Testis (tissue), 2 donors: ENCODE measurements at regions not wholly inside any gene's neighbourhood (a gene's known extent, or its start where the extent isn't known, plus 50 kb on each side); places are given as distances from the start of the nearest gene placed in this dataset.

Experiments
- DNase-seq: peaks from one replicate; pipeline ENCODE4 v3.0.0-alpha.2; 2019
- H3K27ac ChIP-seq, 2 donors: fragments of 200-600 bp; sonication (generic); one replicate each; pipeline ENCODE4 v1.5.1; 2019
- H3K27me3 ChIP-seq: fragments of 200-600 bp; sonication (generic); one replicate; pipeline ENCODE4 v1.5.1; 2019
- H3K36me3 ChIP-seq: fragments of 200-600 bp; sonication (generic); one replicate; pipeline ENCODE4 v1.5.1; 2017; ENCODE audit warnings: low read depth; ENCODE audit errors: missing control alignments
- H3K4me1 ChIP-seq: fragments of 200-600 bp; sonication (generic); one replicate; pipeline ENCODE4 v1.5.1; 2019
- H3K4me3 ChIP-seq, 2 donors: fragments of 200-600 bp; sonication (generic); one replicate each; pipeline ENCODE4 v1.5.1; 2017 to 2019
- H3K9me3 ChIP-seq: fragments of 200-600 bp; sonication (generic); one replicate; pipeline ENCODE4 v1.5.1; 2017
- POLR2A ChIP-seq: fragments of 450-650 bp; IDR thresholded peaks from one replicate; pipeline ENCODE4 v1.6.1; 2017; ENCODE audit warnings: antibody characterized with exemption, mild to moderate bottlenecking, moderate library complexity
- WGBS, 2 donors: methylation state at CpG; one replicate each; pipeline ENCODE4 v1.1.5; 2018; 5-methylcytosine and 5-hydroxymethylcytosine counted together
- intact Hi-C: fragments of 100-400 bp; cut with DNase I; formaldehyde crosslinking; loops from one replicate; pipeline ENCODE4 v1.15.1; 2023; ENCODE audit warnings: low total_unique reads
- TF ChIP-seq, protein P1 (sequence below), 3 experiments: fragments of 450-650 bp in 2 of 3; fragments of 200-600 bp in 1 of 3; sonication (generic) in 1 of 3; IDR thresholded peaks; one replicate each; pipeline ENCODE4 v1.5.1; 2016 to 2019; ENCODE audit warnings: antibody characterized with exemption in 3 of 3, mild to moderate bottlenecking in 2 of 3, moderate library complexity in 1 of 3

DNA sequence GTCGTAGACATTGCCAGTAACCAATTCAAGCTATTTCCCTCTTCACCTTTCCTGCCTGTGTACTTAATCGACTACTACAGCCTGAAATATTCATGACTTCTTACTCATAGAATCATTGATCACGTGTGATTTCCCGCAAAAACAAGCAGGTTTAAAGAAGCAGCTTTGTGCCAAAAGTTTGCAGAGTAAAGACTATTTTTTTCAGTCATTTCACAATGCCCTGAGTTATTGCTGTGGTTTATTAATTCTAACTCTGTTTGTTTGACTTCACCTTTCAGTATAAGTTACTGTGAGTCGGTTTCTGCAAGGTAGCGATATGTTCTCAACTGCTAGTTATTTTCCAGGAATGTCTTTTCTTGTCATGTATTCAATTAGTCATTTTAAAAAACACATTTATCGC is 995.3 kb downstream of the SORCS1 start:
- Histone ChIP-seq H3K9me3 (no peaks in the 10 kb centered on the region), H3K4me1 (no peaks in the 10 kb centered on the region), H3K4me3 (no peak overlapping the region), H3K36me3 (no peaks in the 10 kb centered on the region), H3K27ac (no peak overlapping the region), H3K27me3 (no peaks in the 10 kb centered on the region)
- intact Hi-C loops = no loop called here
- 73 to 83% methylated on average over 7 of the region's 7 CpGs for WGBS, 2 donors
- no peak for TF ChIP-seq POLR2A
- TF ChIP-seq, protein P1, sequence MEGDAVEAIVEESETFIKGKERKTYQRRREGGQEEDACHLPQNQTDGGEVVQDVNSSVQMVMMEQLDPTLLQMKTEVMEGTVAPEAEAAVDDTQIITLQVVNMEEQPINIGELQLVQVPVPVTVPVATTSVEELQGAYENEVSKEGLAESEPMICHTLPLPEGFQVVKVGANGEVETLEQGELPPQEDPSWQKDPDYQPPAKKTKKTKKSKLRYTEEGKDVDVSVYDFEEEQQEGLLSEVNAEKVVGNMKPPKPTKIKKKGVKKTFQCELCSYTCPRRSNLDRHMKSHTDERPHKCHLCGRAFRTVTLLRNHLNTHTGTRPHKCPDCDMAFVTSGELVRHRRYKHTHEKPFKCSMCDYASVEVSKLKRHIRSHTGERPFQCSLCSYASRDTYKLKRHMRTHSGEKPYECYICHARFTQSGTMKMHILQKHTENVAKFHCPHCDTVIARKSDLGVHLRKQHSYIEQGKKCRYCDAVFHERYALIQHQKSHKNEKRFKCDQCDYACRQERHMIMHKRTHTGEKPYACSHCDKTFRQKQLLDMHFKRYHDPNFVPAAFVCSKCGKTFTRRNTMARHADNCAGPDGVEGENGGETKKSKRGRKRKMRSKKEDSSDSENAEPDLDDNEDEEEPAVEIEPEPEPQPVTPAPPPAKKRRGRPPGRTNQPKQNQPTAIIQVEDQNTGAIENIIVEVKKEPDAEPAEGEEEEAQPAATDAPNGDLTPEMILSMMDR (IDR thresholded peaks at IDR 0.05) = no peak
- no peak for DNase-seq

DNA sequence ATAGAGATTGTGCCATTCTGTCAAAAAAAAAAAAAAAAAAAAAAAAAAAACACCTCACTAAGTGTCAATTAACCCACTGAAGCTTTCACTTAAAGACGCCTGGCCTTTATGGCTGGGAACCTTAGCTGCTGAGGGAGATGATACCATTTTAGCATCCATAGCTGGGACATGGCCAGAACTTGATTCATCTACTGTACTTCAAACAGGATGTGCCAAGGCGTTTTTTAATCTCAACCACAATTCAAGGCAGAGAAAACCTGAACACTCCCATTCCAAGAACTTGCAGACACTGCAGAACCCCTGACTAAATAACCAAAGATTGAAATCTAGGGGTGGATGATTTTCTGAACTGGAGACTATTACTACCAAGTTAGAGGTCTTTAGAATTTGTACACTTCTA is 996.6 kb downstream of the SORCS1 start:
- intact Hi-C loops = no loop called here
- no peak for DNase-seq
- no peaks in the 10 kb centered on the region for H3K36me3 ChIP-seq
- no peak overlapping the region for H3K4me3 ChIP-seq
- H3K27ac ChIP-seq = no peak overlapping the region
- no peaks in the 10 kb centered on the region for H3K4me1 ChIP-seq
- 66 to 86% methylated on average over 2 of the region's 2 CpGs for WGBS, 2 donors
- no peaks in the 10 kb centered on the region for H3K27me3 ChIP-seq
- TF ChIP-seq, protein P1 (IDR thresholded peaks at IDR 0.05) = no peak
- no peak for TF ChIP-seq POLR2A
- H3K9me3 ChIP-seq = no peaks in the 10 kb centered on the region

DNA sequence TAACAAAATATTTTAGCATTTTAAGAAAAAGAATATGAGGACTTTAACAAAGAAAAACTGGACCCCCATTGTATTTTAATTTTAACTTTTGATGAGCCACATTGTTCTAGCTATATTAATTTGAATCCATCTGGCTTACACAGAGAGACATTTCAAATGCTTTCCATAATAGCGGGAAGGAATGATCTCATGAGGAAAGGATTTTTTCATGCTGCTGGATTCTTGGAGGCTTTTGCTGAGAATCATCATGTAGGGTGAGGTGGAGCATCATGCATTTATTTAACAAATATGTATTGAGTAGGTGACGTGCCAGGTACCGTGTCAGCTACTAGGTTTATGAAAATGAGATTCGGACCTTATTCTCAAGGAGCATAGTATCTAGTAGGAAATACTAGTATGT is 1006.3 kb downstream of the SORCS1 start:
- intact Hi-C loops = no loop called here
- Histone ChIP-seq H3K27ac (no peak overlapping the region), H3K36me3 (no peaks in the 10 kb centered on the region), H3K27me3 (no peaks in the 10 kb centered on the region), H3K9me3 (no peaks in the 10 kb centered on the region), H3K4me3 (no peak overlapping the region), H3K4me1 (no peaks in the 10 kb centered on the region)
- DNase-seq = no peak
- TF ChIP-seq, protein P1 (IDR thresholded peaks at IDR 0.05) = no peak
- no peak for TF ChIP-seq POLR2A
- WGBS, 2 donors = 94 to 95% methylated on average over 4 of the region's 4 CpGs

DNA sequence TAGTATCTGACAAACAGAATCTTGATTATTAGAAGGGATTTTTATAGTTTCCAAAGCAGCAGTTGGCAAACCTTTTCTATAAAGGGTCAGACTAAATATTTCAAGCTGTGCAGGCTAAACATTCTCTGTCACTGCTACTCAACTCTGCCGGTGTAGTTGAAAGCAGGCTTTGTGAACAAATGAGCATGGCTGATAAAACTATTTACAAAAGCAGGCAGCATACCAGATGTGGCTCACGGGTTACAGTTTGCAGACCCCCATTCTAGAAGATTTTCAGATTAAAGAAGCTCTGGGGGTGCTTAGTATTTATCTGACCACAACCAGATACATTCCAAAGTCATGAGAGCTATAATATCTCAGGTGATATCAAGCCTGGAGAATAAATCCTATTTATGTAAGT is 1017.5 kb downstream of the SORCS1 start:
- Histone ChIP-seq H3K4me3 (no peak overlapping the region), H3K36me3 (no peaks in the 10 kb centered on the region), H3K4me1 (no peaks in the 10 kb centered on the region), H3K9me3 (no peaks in the 10 kb centered on the region), H3K27ac (no peak overlapping the region), H3K27me3 (no peaks in the 10 kb centered on the region)
- no peak for DNase-seq
- TF ChIP-seq POLR2A = no peak
- TF ChIP-seq, protein P1 (IDR thresholded peaks at IDR 0.05) = no peak
- WGBS, 2 donors = 35 to 45% methylated on average over 2 of the region's 2 CpGs
- intact Hi-C loops = no loop called here

DNA sequence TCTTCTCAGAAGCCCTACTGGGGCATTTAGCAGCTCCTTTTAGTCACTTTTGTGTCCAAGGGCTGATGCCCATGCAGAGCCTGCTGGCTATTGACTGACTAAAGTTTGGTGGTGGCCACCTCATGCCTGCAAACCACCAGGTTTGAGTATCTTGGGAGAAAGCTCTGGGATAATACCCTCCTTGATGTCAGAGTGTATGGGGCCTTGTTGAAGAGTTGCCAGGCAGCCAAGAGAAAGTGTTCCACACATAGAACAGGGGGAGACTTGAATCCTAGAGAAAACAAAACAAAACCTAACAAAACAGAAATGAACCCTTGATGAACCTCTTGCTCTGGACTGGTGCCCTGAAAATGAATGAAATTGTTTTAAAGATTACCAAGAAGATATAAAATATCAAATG is 1024.6 kb downstream of the SORCS1 start:
- no peaks in the 10 kb centered on the region for H3K4me1 ChIP-seq
- no peaks in the 10 kb centered on the region for H3K9me3 ChIP-seq
- no peaks in the 10 kb centered on the region for H3K27me3 ChIP-seq
- no peak overlapping the region for H3K4me3 ChIP-seq
- no peak for TF ChIP-seq POLR2A
- TF ChIP-seq, protein P1 (IDR thresholded peaks at IDR 0.05) = no peak
- no peaks in the 10 kb centered on the region for H3K36me3 ChIP-seq
- no peak overlapping the region for H3K27ac ChIP-seq
- DNase-seq = no peak
- intact Hi-C loops = no loop called here
